ENCODE measurements at regions not wholly inside any gene's neighbourhood (a gene's known extent, or its start where the extent isn't known, plus 50 kb on each side); places are given as distances from the start of the nearest gene placed in this dataset.

GRCh38 chr1:199283794-199284193 is 645.0 kb downstream of the PTPRC start:
- Histone ChIP-seq H3K36me3 (ENCODE audit: control insufficient read depth, insufficient read depth, low read length) (no peaks in the 10 kb centered on the region), H3K9me3 (ENCODE audit: control insufficient read depth, insufficient read depth, low read depth, low read length) (no peaks in the 10 kb centered on the region), H3K27ac (ENCODE audit: low read length) (no peak overlapping the region), H3K27me3 (ENCODE audit: control insufficient read depth, insufficient read depth, low read length) (no peaks in the 10 kb centered on the region), H3K4me1 (ENCODE audit: control insufficient read depth, insufficient read depth, low read length) (no peaks in the 10 kb centered on the region), H3K4me3 (ENCODE audit: low read depth in 2 of 2, low read length in 2 of 2) (no peak overlapping the region)
- DNase-seq (ENCODE audit: low read depth, low spot score) (no peak), ATAC-seq (no peak)
- ChIA-PET POLR2A (no interaction called here), CTCF (interaction anchor here (0.6 kb wide), 1 partner anchor 17 kb away, joined by 3 read pairs; no protein-coding TSS in a partner anchor)
- intact Hi-C loops (cut with micrococcal nuclease; ENCODE audit: unreplicated experiment) (no loop called here), in situ Hi-C loops (cut with HindIII; ENCODE audit: low pct_unique_long_range_greater_than_20kb, low sequenced_read_pairs) (no loop called here)
- TF ChIP-seq SIN3A (IDR thresholded peaks at IDR 0.05; ENCODE audit: borderline replicate concordance, insufficient read depth, low read depth, low read length) (no peak), POLR2AphosphoS5 (IDR thresholded peaks at IDR 0.05; ENCODE audit: low read depth, low read length) (no peak), TCF7L2 (IDR thresholded peaks at IDR 0.05; ENCODE audit: low read depth, low read length) (no peak), REST (IDR thresholded peaks at IDR 0.05; ENCODE audit: insufficient read depth in 1 of 2, low read depth in 2 of 2, low read length in 1 of 2) (no peak), CTCF (IDR thresholded peaks at IDR 0.05) (no peak)
- no TSS peak for BruUV-seq (replicated peaks)

DNA sequence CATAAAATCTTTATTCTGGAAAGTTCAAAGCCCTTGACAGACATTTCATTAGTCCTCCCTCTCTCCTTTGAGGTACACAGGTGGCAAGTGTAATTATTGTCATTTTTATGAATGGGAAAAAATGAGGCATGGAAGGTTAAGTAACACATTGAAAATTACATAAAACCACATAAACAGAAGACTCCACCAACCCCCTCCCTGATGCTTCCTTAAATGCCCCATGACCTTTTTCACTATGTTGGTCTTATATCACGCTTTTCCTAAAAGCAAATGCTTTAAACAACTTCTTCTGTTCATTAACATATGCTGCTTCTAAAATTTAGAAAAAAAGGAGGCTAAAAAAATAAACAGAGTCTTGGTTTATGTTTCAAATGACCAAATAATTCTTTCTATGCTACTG is 648.4 kb downstream of the PTPRC start:
- Histone ChIP-seq H3K27me3 (ENCODE audit: control insufficient read depth, insufficient read depth, low read length) (no peaks in the 10 kb centered on the region), H3K4me1 (ENCODE audit: control insufficient read depth, insufficient read depth, low read length) (no peaks in the 10 kb centered on the region), H3K9me3 (ENCODE audit: control insufficient read depth, insufficient read depth, low read depth, low read length) (no peaks in the 10 kb centered on the region), H3K36me3 (ENCODE audit: control insufficient read depth, insufficient read depth, low read length) (no peaks in the 10 kb centered on the region), H3K4me3 (ENCODE audit: low read depth in 2 of 2, low read length in 2 of 2) (no peak overlapping the region), H3K27ac (ENCODE audit: low read length) (no peak overlapping the region)
- ChIA-PET CTCF (no interaction called here), POLR2A (no interaction called here)
- DNase-seq (ENCODE audit: low read depth, low spot score) (no peak), ATAC-seq (no peak)
- in situ Hi-C loops (cut with HindIII; ENCODE audit: low pct_unique_long_range_greater_than_20kb, low sequenced_read_pairs) (no loop called here), intact Hi-C loops (cut with micrococcal nuclease; ENCODE audit: unreplicated experiment) (no loop called here)
- no peak for TF ChIP-seq TCF7L2 (IDR thresholded peaks at IDR 0.05; ENCODE audit: low read depth, low read length)
- no peak for TF ChIP-seq REST (IDR thresholded peaks at IDR 0.05; ENCODE audit: insufficient read depth in 1 of 2, low read depth in 2 of 2, low read length in 1 of 2)
- no peak for TF ChIP-seq POLR2AphosphoS5 (IDR thresholded peaks at IDR 0.05; ENCODE audit: low read depth, low read length)
- TF ChIP-seq SIN3A (IDR thresholded peaks at IDR 0.05; ENCODE audit: borderline replicate concordance, insufficient read depth, low read depth, low read length), result no peak
- TF ChIP-seq CTCF (IDR thresholded peaks at IDR 0.05), result no peak
- no TSS peak for BruUV-seq (replicated peaks)
